RCC 7860 (cell line): ENCODE measurements at regions not wholly inside any gene's neighbourhood (a gene's known extent, or its start where the extent isn't known, plus 50 kb on each side); places are given as distances from the start of the nearest gene placed in this dataset.
"Not testable (repeated sequence)": the region's sequence is repeated elsewhere in the genome, so short reads cannot be mapped to it uniquely, and the experiment has no call there.

Experiments used
- DNase-seq: peaks from one replicate; pipeline ENCODE4 v3.0.0-alpha.2; 2015; ENCODE audit warnings: low spot score
- FAIRE-seq: peaks from 2 replicates; lab custom pipeline; 2012; peaks lifted over from hg19 to GRCh38; lab: Jason Lieb, UNC

- DNase-seq (no peak), FAIRE-seq (no peak)
Measured at GRCh38 chr5:104080646-104081175, 518.1 kb upstream of the NUDT12 start.

DNA sequence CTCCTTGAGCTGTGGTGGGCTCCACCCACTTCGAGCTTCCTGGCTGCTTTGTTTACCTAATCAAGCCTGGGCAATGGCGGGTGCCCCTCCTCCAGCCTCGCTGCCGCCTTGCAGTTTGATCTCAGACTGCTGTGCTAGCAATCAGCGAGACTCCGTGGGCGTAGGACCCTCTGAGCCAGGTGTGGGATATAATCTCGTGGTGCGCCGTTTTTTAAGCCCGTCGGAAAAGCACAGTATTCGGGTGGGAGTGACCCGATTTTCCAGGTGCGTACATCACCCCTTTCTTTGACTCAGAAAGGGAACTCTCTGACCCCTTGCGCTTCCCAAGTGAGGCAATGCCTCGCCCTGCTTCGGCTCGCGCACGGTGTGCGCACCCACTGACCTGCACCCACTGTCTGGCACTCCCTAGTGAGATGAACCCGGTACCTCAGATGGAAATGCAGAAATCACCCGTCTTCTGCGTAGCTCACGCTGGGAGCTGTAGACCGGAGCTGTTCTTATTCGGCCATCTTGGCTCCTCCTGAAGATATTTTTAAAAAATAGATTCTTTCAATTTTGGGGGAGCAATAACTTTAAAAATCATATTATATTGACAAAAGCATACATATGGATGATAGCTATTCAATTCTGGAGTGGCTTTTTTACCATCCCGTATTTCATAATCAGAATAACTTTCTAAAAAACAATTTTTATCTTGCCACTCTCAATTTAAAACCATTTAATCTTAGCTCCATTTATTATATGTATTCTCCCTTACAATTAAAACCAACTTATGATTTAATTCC lies 517.5 kb upstream of the NUDT12 start:
- DNase-seq, FAIRE-seq: not testable (repeated sequence)

DNA sequence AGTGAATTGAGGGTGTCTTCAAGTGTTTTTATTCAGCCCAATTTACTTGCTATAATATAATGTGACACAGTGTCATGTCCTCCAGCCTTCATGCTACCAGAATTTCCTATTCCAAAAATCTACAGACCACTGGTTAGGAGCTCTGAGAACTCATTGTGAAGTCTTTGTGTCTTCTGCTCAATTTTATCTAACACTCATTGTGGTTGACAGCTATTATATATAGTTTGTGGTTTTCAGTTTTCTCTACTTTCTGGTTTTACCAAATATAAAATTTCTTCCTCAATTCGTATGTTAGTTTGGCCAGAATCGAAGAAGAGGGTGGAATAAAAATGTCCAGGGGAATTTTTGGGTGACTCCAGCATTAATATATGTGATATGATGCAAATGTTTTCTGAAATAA lies 509.3 kb upstream of the NUDT12 start:
- DNase-seq (peak; percentile 1), FAIRE-seq (no peak)

DNA sequence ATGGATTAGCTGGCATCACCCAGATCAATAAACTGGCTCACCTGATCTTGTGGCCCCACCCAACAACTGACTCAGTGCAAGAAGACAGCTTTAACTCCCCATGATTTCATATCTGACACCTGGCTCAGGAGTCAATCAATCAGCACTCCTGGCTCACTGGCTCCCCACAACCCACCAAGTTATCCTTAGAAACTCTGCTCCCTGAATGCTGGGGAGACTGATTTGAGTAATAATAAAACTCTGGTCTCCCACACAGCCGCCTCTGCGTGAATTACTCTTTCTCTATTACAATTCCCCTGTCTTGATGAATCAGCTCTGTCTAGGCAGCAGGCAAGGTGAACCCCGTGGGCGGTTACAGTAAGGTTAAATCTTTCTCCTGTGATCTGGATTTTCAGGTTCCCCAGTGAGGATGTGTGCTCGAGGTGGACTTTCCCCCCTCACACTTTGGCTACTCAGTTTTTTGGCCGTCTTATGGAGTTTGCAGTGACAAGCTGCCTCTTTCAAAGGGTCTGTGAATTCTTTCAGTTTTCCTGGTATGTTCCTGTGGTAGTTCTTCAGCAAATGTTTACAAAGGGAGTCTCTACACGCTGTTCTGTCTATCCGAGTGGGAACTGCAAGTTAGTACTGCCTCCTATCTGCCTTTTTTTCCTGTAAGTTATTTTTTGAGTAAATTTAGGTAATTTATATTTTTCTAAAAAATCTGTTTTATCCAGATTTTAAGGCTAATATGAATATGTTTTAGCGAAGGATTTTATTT lies 500.2 kb upstream of the NUDT12 start:
- FAIRE-seq (no peak), DNase-seq (peak; percentile 2)

GRCh38 chr5:104061707-104062106 lies 499.1 kb upstream of the NUDT12 start:
- FAIRE-seq (no peak), DNase-seq (no peak)

DNA sequence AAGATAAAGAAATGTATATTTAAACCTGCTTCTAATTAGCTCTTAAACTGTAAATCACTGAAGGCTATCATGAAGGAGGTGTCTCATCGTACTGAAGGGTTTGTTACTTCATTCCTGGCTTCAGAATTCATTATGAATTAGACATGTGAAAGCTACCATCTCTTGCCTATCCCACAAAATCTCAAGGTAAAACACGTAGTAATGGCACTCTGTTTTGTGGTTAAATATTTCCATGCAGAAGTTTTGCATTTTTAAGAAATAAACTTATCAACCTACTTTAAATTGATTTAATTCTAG lies 490.7 kb upstream of the NUDT12 start:
- FAIRE-seq: no peak
- no peak for DNase-seq

DNA sequence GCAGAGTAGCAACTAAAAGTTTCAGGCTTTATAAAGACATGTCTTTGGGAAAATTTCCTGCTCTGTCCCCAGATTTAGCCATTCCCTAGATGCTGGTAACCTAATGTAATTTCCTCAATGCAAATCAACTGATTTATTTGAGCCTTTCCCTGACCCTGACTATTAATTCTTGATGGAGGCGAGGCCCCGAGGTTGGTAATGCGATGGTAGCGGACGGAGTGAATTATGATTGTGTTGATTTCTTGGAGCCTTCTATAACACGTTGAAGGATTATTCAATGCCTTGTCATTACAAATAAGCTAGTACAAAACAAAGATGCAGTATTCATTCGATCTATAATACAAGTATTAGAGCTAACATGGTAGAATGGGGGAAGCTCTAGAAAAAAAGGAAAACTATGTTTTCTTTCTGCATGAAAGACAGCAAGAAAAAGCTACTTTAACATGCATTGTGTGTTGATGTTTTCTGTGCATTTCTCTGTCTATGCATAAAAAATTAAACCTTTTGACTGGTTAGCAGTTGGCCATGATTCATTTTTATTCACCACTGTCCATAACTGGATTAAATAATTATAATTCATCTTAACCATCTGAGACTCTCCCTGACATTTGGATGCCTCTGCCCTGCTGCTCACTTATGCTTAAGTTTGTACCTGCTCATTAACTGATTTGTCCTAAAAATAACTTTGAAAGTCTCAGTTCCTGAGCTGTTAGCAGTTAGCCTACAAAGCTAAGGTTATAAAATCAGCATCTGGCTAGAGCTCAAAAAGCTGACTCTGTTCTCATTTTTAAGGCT lies 490.2 kb upstream of the NUDT12 start:
- no peak for FAIRE-seq

GRCh38 chr5:104050436-104050835 lies 487.8 kb upstream of the NUDT12 start:
- no peak for FAIRE-seq
- no peak for DNase-seq

More for the DNA sequence above, 490.2 kb upstream of the NUDT12 start:
- no peak for DNase-seq

GRCh38 chr5:104049752-104050151 lies 487.2 kb upstream of the NUDT12 start:
- DNase-seq: no peak
- no peak for FAIRE-seq

- no peak for DNase-seq
- no peak for FAIRE-seq
Measured at GRCh38 chr5:104048231-104048630, 485.6 kb upstream of the NUDT12 start.

- DNase-seq (no peak), FAIRE-seq (no peak)
Measured at GRCh38 chr5:104045987-104046386, 483.4 kb upstream of the NUDT12 start.

GRCh38 chr5:104039871-104040270 lies 477.3 kb upstream of the NUDT12 start:
- FAIRE-seq, DNase-seq: not testable (repeated sequence)

GRCh38 chr5:104037136-104037535 lies 474.5 kb upstream of the NUDT12 start:
- not testable (repeated sequence) for DNase-seq, FAIRE-seq

GRCh38 chr5:104033186-104033585 lies 470.6 kb upstream of the NUDT12 start:
- FAIRE-seq, DNase-seq: not testable (repeated sequence)

DNA sequence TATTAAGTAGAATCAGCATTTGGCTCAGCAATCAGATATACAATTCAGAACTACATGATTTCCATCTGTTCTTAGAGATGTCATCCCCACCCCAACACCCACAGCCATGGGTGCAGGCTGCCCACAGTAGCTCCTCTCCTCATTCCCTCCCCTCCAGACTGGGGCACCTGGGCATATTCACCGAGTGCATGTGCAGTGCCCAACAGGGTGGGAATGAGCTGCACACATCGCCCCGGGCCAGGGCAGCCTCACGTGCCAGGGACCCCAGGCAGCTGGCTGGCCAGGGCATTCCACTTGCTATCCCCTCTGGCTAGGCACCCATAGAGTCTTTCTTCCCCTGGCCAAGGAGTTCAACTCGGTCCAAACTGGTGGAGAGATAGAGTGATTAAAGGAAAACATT lies 461.9 kb upstream of the NUDT12 start:
- FAIRE-seq (no peak), DNase-seq (no peak)

GRCh38 chr5:104023739-104024138 lies 461.1 kb upstream of the NUDT12 start:
- no peak for DNase-seq
- no peak for FAIRE-seq

- DNase-seq (no peak), FAIRE-seq (no peak)
Measured at GRCh38 chr5:104019956-104020355, 457.4 kb upstream of the NUDT12 start.

DNA sequence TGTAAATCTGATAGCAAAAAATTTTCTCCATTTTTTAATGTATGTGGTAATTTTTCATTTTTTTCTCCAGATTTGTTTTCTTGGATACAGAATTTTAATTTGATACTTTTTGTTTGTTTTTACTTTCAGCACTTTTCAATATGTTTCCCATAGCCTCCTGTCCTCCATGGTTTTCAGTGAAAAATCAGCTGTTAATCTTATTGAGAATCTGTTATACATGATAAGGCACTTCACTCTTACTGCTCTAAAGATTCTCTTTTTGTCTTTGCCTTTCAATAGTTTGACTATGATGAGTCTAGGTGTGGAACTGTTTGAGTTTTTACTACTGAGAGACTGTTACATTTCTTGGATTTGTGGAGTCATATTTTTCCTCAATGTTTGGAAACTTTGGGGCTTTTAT lies 455.7 kb upstream of the NUDT12 start:
- FAIRE-seq (no peak), DNase-seq (no peak)

- no peak for DNase-seq
- FAIRE-seq: no peak
Measured at GRCh38 chr5:104016646-104017045, 454.1 kb upstream of the NUDT12 start.

DNA sequence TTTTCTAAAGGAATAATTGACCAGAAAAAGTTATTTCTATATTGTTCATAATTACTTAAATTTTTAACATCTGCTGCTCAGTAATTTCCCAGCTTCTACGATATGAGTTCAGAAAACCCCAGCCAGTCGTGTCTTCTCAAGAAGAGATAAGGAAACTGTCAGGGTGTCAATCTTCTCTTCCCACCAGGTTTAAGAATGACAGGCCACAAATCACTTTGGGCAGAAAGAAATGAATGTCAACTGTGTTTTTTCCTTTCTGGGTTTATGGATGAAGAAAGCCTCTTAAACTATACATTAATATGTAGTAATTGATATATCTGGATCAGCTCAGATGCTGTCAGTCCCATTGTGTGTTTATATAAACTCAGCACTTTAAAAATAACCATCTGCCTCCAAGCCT lies 453.2 kb upstream of the NUDT12 start:
- FAIRE-seq (no peak), DNase-seq (no peak)

GRCh38 chr5:104002783-104003182 lies 440.2 kb upstream of the NUDT12 start:
- not testable (repeated sequence) for DNase-seq, FAIRE-seq
